Upper lobe of left lung (tissue), 6 donors: ENCODE measurements at regions not wholly inside any gene's neighbourhood (a gene's known extent, or its start where the extent isn't known, plus 50 kb on each side); places are given as distances from the start of the nearest gene placed in this dataset.
"Not testable (repeated sequence)": the region's sequence is repeated elsewhere in the genome, so short reads cannot be mapped to it uniquely, and the experiment has no call there.

ENCODE experiments used
- ATAC-seq, 2 donors: fragments of 200-7000 bp; cut with Tn5 transposase; one replicate each; pipeline ENCODE4 v1.9.1; 2022; ENCODE audit warnings: mild to moderate bottlenecking in 2 of 2, moderate library complexity in 2 of 2; ENCODE audit not compliant: low FRiP score in 2 of 2
- DNase-seq, 2 donors: peaks; one replicate each; pipeline ENCODE4 v3.0.0-alpha.2; 2019 to 2020
- H3K27ac ChIP-seq, 4 donors: fragments of 200-600 bp; sonication (generic); one replicate each; pipeline ENCODE4 v1.5.1; 2016 to 2019
- H3K27me3 ChIP-seq, 4 donors: fragments of 200-600 bp; sonication (generic); one replicate each; pipeline ENCODE4 v1.5.1; 2017 to 2019
- H3K36me3 ChIP-seq, 4 donors: fragments of 200-600 bp; sonication (generic); one replicate each; pipeline ENCODE4 v1.5.1; 2016 to 2019
- H3K4me1 ChIP-seq, 4 donors: fragments of 200-600 bp; sonication (generic); one replicate each; pipeline ENCODE4 v1.5.1; 2018 to 2019
- H3K4me3 ChIP-seq, 4 donors: fragments of 200-600 bp; sonication (generic); one replicate each; pipeline ENCODE4 v1.5.1; 2017 to 2019; ENCODE audit warnings: mild to moderate bottlenecking in 2 of 4, moderate library complexity in 1 of 4
- H3K9me3 ChIP-seq, 4 donors: fragments of 200-600 bp; sonication (generic); one replicate each; pipeline ENCODE4 v1.5.1; 2018 to 2019
- CTCF ChIP-seq, 6 experiments: fragments of 450-650 bp in 4 of 6; fragments of 200-600 bp in 2 of 6; sonication (generic) in 2 of 6; IDR thresholded peaks; one replicate each; pipeline ENCODE4 v1.5.1; 2016 to 2019; ENCODE audit warnings: antibody characterized with exemption in 6 of 6
- EP300 ChIP-seq, 4 donors: sonication (generic); formaldehyde crosslinking; IDR thresholded peaks; one replicate each; pipeline ENCODE4 v1.5.1; 2017; ENCODE audit warnings: antibody characterized with exemption in 4 of 4, control low read depth in 2 of 4
- POLR2A ChIP-seq, 4 donors: fragments of 450-650 bp; IDR thresholded peaks; one replicate each; pipeline ENCODE4 v1.5.1; 2016 to 2017; ENCODE audit warnings: antibody characterized with exemption in 4 of 4, mild to moderate bottlenecking in 2 of 4
- POLR2AphosphoS5 ChIP-seq, 2 donors: sonication (generic); formaldehyde crosslinking; IDR thresholded peaks; one replicate each; pipeline ENCODE4 v1.5.1; 2017; ENCODE audit warnings: antibody characterized with exemption in 2 of 2
- WGBS, 2 donors: methylation state at CpG; one replicate each; pipeline ENCODE4 v1.1.5; 2017 to 2018; 5-methylcytosine and 5-hydroxymethylcytosine counted together
- donor health status: DM: no; HTN: no; CAD: no; lungs with moderate emphysema.
- donor health status: DM: no; HTN: yes; CAD: no; lungs with severe emphysema.

- no peaks in the 10 kb centered on the region for H3K4me1 ChIP-seq
- H3K9me3 ChIP-seq: no peaks in the 10 kb centered on the region
- no peak for ATAC-seq
- TF ChIP-seq POLR2A (IDR thresholded peaks at IDR 0.05): no peak
- TF ChIP-seq CTCF (IDR thresholded peaks at IDR 0.05): no peak
- no peak for TF ChIP-seq EP300 (IDR thresholded peaks at IDR 0.05)
- TF ChIP-seq POLR2AphosphoS5 (IDR thresholded peaks at IDR 0.05): no peak
- H3K4me3 ChIP-seq: no peak overlapping the region
- DNase-seq: no peak
- no peak overlapping the region for H3K27ac ChIP-seq
- H3K36me3 ChIP-seq: no peaks in the 10 kb centered on the region
- WGBS, 2 donors: 78 to 80% methylated on average over 2 of the region's 2 CpGs
- no peaks in the 10 kb centered on the region for H3K27me3 ChIP-seq
Measured at GRCh38 chr9:29068461-29068860, 1495.2 kb upstream of the C9orf72 start.

GRCh38 chr9:29069376-29069775, 1496.1 kb upstream of the C9orf72 start:
- Histone ChIP-seq H3K27ac (no peak overlapping the region), H3K4me1 (no peaks in the 10 kb centered on the region), H3K36me3 (no peaks in the 10 kb centered on the region), H3K27me3 (no peaks in the 10 kb centered on the region), H3K9me3 (no peaks in the 10 kb centered on the region), H3K4me3 (no peak overlapping the region)
- no peak for DNase-seq
- no peak for ATAC-seq
- TF ChIP-seq POLR2AphosphoS5 (IDR thresholded peaks at IDR 0.05) (no peak), POLR2A (IDR thresholded peaks at IDR 0.05) (no peak), CTCF (IDR thresholded peaks at IDR 0.05) (no peak), EP300 (IDR thresholded peaks at IDR 0.05) (no peak)

- Histone ChIP-seq H3K27me3 (no peaks in the 10 kb centered on the region), H3K4me3 (no peak overlapping the region), H3K36me3 (no peaks in the 10 kb centered on the region), H3K27ac (no peak overlapping the region), H3K4me1 (no peaks in the 10 kb centered on the region), H3K9me3 (no peaks in the 10 kb centered on the region)
- WGBS, 2 donors: 93 to 94% methylated on average over 3 of the region's 3 CpGs
- TF ChIP-seq POLR2AphosphoS5 (IDR thresholded peaks at IDR 0.05) (no peak), CTCF (IDR thresholded peaks at IDR 0.05) (no peak)
- DNase-seq (no peak), ATAC-seq (no peak)
Measured at GRCh38 chr9:29078063-29078666, 1504.9 kb upstream of the C9orf72 start.

DNA sequence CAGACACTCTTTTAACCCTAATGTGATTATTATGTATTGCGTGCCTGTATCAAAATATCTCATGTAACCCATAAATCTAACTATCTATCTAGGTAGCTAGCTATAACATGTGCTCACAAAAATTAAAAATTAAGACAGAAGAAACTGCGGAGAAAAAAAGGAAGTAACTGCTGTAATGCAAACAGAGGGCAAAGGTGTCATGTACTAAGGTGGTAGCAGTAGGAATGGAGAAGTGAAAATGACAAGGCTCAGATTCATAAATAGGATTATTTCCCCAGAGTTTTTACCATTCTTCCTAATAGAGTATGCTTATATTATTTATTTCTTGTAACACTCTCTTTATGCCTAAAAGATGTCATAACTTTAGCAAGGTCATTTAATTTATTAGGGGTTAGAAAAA, 1527.5 kb upstream of the C9orf72 start:
- Histone ChIP-seq H3K27me3 (no peaks in the 10 kb centered on the region), H3K9me3 (peaks cover 0 to 3% (median 0%) of the 10 kb centered on the region in 4 donors), H3K36me3 (no peaks in the 10 kb centered on the region), H3K27ac (no peak overlapping the region), H3K4me1 (no peaks in the 10 kb centered on the region), H3K4me3 (no peak overlapping the region)
- TF ChIP-seq POLR2A (IDR thresholded peaks at IDR 0.05) (no peak), EP300 (IDR thresholded peaks at IDR 0.05) (no peak), POLR2AphosphoS5 (IDR thresholded peaks at IDR 0.05) (no peak), CTCF (IDR thresholded peaks at IDR 0.05) (no peak)
- 0 to 90% methylated on average over 2 of the region's 2 CpGs for WGBS, 2 donors
- ATAC-seq: no peak
- DNase-seq: no peak

- H3K36me3 ChIP-seq, ATAC-seq, H3K9me3 ChIP-seq, H3K27ac ChIP-seq, H3K4me1 ChIP-seq, H3K27me3 ChIP-seq, DNase-seq, H3K4me3 ChIP-seq: not testable (repeated sequence)
- 64 to 69% methylated on average over 1 of the region's 1 CpG for WGBS, 2 donors
Measured at GRCh38 chr9:29104166-29104565, 1530.9 kb upstream of the C9orf72 start.
